Mesendoderm (in vitro differentiated cells): ENCODE measurements at regions not wholly inside any gene's neighbourhood (a gene's known extent, or its start where the extent isn't known, plus 50 kb on each side); places are given as distances from the start of the nearest gene placed in this dataset.

ENCODE experiments used
- DNase-seq: peaks from one replicate; pipeline ENCODE4 v3.0.0; 2013
- H2AK5ac ChIP-seq: 2 replicates; pipeline ENCODE4 v1.6.1; 2013; ENCODE audit warnings: low read length, inconsistent platforms
- H2BK120ac ChIP-seq: 2 replicates; pipeline ENCODE4 v1.6.1; 2013; ENCODE audit warnings: low read depth, mild to moderate bottlenecking, low read length, moderate library complexity, mixed read lengths
- H2BK15ac ChIP-seq: replicated peaks from 2 replicates; pipeline ENCODE4 v1.6.1; 2013; ENCODE audit warnings: low read depth, mild to moderate bottlenecking, moderate library complexity
- H2BK5ac ChIP-seq: 2 replicates; pipeline ENCODE4 v1.6.1; 2013; ENCODE audit warnings: low read length, inconsistent platforms
- H3K18ac ChIP-seq: 2 replicates; pipeline ENCODE4 v1.6.1; 2013; ENCODE audit warnings: mild to moderate bottlenecking, low read length, mixed read lengths
- H3K23ac ChIP-seq: one replicate; pipeline ENCODE4 v1.6.1; 2013; ENCODE audit warnings: low read length
- H3K27ac ChIP-seq: 2 replicates; pipeline ENCODE4 v1.5.1; 2013; ENCODE audit warnings: low read depth, mild to moderate bottlenecking, inconsistent platforms, low read length, moderate library complexity
- H3K27me3 ChIP-seq: 2 replicates; pipeline ENCODE4 v1.6.1; 2013; ENCODE audit warnings: low read length, control low read depth, mild to moderate bottlenecking, inconsistent platforms; ENCODE audit not compliant: insufficient read depth, poor library complexity
- H3K36me3 ChIP-seq: 2 replicates; pipeline ENCODE4 v1.6.1; 2013; ENCODE audit warnings: low read length, inconsistent platforms; ENCODE audit not compliant: control insufficient read depth, insufficient read depth
- H3K4ac ChIP-seq: one replicate; pipeline ENCODE4 v1.6.1; 2013; ENCODE audit warnings: low read depth, mild to moderate bottlenecking, low read length, moderate library complexity
- H3K4me1 ChIP-seq: 2 replicates; pipeline ENCODE4 v1.6.1; 2013; ENCODE audit warnings: low read depth, low read length, inconsistent platforms; ENCODE audit not compliant: control insufficient read depth
- H3K4me2 ChIP-seq: 2 replicates; pipeline ENCODE4 v1.6.1; 2013; ENCODE audit warnings: low read length
- H3K4me3 ChIP-seq: 2 replicates; pipeline ENCODE4 v1.5.1; 2013; ENCODE audit warnings: mild to moderate bottlenecking, low read length
- H3K56ac ChIP-seq: one replicate; pipeline ENCODE4 v1.6.1; 2013; ENCODE audit warnings: low read length
- H3K79me1 ChIP-seq: 2 replicates; pipeline ENCODE4 v1.6.1; 2013; ENCODE audit warnings: low read length, inconsistent platforms
- H3K79me2 ChIP-seq: 2 replicates; pipeline ENCODE4 v1.6.1; 2013; ENCODE audit warnings: mild to moderate bottlenecking, low read length; ENCODE audit not compliant: control insufficient read depth, insufficient read depth
- H3K9ac ChIP-seq: 2 replicates; pipeline ENCODE4 v1.6.1; 2013; ENCODE audit warnings: low read length, inconsistent platforms
- H4K5ac ChIP-seq: one replicate; pipeline ENCODE4 v1.6.1; 2013; ENCODE audit warnings: low read length
- H4K8ac ChIP-seq: one replicate; pipeline ENCODE4 v1.6.1; 2013; ENCODE audit warnings: low read depth, mild to moderate bottlenecking, control low read depth, low read length, moderate library complexity
- WGBS: extraction: QIAGEN DNeasy Blood & Tissue Kit; methylation state at CpG from one replicate; pipeline ENCODE4 v1.1.7; 2013; ENCODE audit warnings: low lambda C conversion rate, missing lambda C conversion rate; ENCODE audit not compliant: insufficient coverage; ENCODE audit errors: extremely low coverage; 5-methylcytosine and 5-hydroxymethylcytosine counted together

DNA sequence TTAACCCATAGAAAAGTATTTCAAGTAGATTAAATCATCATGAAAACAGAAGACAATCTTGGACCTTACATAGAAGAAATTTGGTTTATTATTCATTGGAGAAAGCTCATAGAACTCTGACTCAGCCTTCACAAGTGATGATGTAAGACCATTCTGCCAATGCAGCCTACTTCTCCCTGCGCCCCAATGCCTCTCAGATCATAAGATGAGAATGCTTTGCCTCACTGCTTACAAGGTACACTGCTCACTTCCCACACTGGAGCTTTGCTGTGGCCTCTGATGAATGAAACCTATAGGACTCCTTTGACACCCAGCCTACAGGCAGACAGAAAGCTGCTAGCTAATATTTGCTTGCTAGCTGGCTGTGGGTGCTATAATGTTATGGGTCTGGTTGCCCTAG lies 569.4 kb upstream of the STEAP1 start:
- H3K23ac ChIP-seq, result no peak overlapping the region
- no peak overlapping the region for H4K5ac ChIP-seq
- H2BK15ac ChIP-seq, result no peak overlapping the region
- H3K18ac ChIP-seq, result no peak overlapping the region
- no peak overlapping the region for H4K8ac ChIP-seq
- no peak overlapping the region for H2BK120ac ChIP-seq
- no peaks in the 10 kb centered on the region for H3K79me2 ChIP-seq
- H3K27ac ChIP-seq, result no peak overlapping the region
- H3K4me2 ChIP-seq, result no peak overlapping the region
- H3K36me3 ChIP-seq, result no peaks in the 10 kb centered on the region
- no peak overlapping the region for H3K4ac ChIP-seq
- no peaks in the 10 kb centered on the region for H3K4me1 ChIP-seq
- no CpG with 5 or more reads among the region's 1 CpG for WGBS
- no peak overlapping the region for H3K56ac ChIP-seq
- H3K79me1 ChIP-seq, result no peaks in the 10 kb centered on the region
- H3K27me3 ChIP-seq, result no peaks in the 10 kb centered on the region
- no peak for DNase-seq
- no peak overlapping the region for H3K4me3 ChIP-seq
- no peak overlapping the region for H2BK5ac ChIP-seq
- no peak overlapping the region for H3K9ac ChIP-seq
- no peak overlapping the region for H2AK5ac ChIP-seq

DNA sequence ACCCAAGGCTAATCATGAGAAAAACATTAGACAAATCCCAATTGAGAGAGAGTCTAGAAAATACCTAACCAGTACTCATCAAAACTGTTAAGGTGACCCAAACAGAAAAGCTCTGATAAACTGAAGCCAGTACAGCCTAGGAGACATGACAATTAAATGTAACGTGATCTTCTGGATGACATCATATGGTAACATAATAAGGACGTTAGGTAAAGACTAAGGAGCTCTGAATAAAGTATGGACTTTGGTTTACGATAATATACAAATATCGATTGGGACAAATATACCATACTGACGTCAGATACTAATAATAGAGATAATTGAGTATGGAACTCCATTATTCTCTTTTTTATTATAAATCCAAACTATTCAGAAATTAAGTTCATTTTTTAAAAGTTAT lies 561.1 kb upstream of the STEAP1 start:
- H3K27me3 ChIP-seq, result no peaks in the 10 kb centered on the region
- no peaks in the 10 kb centered on the region for H3K79me1 ChIP-seq
- no peak overlapping the region for H3K4me2 ChIP-seq
- H4K8ac ChIP-seq, result no peak overlapping the region
- no peak overlapping the region for H2BK15ac ChIP-seq
- no peak overlapping the region for H3K4me3 ChIP-seq
- no peak overlapping the region for H4K5ac ChIP-seq
- H2AK5ac ChIP-seq, result no peak overlapping the region
- no peak for DNase-seq
- no peak overlapping the region for H3K23ac ChIP-seq
- H3K18ac ChIP-seq, result no peak overlapping the region
- H2BK5ac ChIP-seq, result no peak overlapping the region
- no peaks in the 10 kb centered on the region for H3K79me2 ChIP-seq
- WGBS, result no CpG with 5 or more reads among the region's 5 CpGs
- H3K4me1 ChIP-seq, result no peaks in the 10 kb centered on the region
- no peak overlapping the region for H3K9ac ChIP-seq
- no peak overlapping the region for H3K56ac ChIP-seq
- H2BK120ac ChIP-seq, result no peak overlapping the region
- no peak overlapping the region for H3K4ac ChIP-seq
- no peak overlapping the region for H3K27ac ChIP-seq
- no peaks in the 10 kb centered on the region for H3K36me3 ChIP-seq

DNA sequence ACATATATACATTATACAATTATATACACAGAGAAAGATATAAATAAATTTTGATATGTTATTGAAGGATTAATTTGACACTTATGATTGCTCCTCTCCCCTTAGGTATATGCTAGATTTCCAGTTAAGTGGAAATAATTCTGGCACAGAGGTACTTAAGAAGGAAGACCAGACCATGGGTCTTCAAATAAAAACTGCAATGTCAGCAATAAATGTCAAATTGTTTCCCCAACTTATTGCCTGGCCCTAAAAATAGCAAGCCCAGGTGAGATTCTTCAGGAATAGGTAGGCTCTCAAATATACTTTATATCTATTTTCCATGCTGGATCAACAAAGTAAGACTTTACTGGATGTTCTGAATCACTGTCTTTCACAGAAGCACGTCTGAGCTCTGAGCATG lies 551.3 kb upstream of the STEAP1 start:
- Histone ChIP-seq H3K79me2 (no peaks in the 10 kb centered on the region), H3K4ac (no peak overlapping the region), H4K5ac (no peak overlapping the region), H3K27me3 (no peaks in the 10 kb centered on the region), H3K18ac (no peak overlapping the region), H2BK15ac (no peak overlapping the region), H3K27ac (no peak overlapping the region), H3K4me1 (no peaks in the 10 kb centered on the region), H3K4me3 (no peak overlapping the region), H2BK5ac (no peak overlapping the region), H2AK5ac (no peak overlapping the region), H4K8ac (no peak overlapping the region), H3K9ac (no peak overlapping the region), H3K79me1 (no peaks in the 10 kb centered on the region), H3K56ac (no peak overlapping the region), H3K23ac (no peak overlapping the region), H3K4me2 (no peak overlapping the region), H3K36me3 (no peaks in the 10 kb centered on the region), H2BK120ac (no peak overlapping the region)
- no peak for DNase-seq
- WGBS, result no CpG with 5 or more reads among the region's 1 CpG

DNA sequence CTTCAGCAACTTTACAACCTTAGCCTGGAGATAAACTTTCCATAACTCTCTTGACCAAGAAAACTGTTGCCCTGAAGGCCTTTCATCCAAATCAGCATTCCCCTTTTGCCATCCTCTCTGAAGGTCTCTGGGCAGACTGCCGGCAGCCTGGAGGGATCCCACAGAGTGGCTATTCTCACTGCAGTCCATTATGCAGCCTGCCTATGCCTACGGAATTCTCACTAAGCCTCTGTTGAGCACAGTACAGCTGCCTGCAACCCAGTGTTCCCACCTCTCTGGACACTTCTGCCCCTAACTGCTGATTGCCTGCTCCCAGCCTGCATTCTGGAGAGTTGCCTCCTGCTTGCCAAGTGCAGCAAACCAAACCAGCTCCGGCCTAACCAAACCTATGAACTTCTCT lies 548.9 kb upstream of the STEAP1 start:
- Histone ChIP-seq H2BK120ac (no peak overlapping the region), H3K79me2 (no peaks in the 10 kb centered on the region), H3K36me3 (no peaks in the 10 kb centered on the region), H3K27ac (no peak overlapping the region), H2BK5ac (no peak overlapping the region), H3K79me1 (no peaks in the 10 kb centered on the region), H4K8ac (no peak overlapping the region), H3K23ac (no peak overlapping the region), H3K56ac (peak overlapping the region; percentile 2), H3K18ac (no peak overlapping the region), H3K4me2 (no peak overlapping the region), H4K5ac (no peak overlapping the region), H3K4me3 (no peak overlapping the region), H3K9ac (no peak overlapping the region), H2BK15ac (no peak overlapping the region), H3K4me1 (no peaks in the 10 kb centered on the region), H3K4ac (no peak overlapping the region), H3K27me3 (no peaks in the 10 kb centered on the region), H2AK5ac (no peak overlapping the region)
- no CpG with 5 or more reads among the region's 3 CpGs for WGBS
- peak; percentile 4 for DNase-seq

DNA sequence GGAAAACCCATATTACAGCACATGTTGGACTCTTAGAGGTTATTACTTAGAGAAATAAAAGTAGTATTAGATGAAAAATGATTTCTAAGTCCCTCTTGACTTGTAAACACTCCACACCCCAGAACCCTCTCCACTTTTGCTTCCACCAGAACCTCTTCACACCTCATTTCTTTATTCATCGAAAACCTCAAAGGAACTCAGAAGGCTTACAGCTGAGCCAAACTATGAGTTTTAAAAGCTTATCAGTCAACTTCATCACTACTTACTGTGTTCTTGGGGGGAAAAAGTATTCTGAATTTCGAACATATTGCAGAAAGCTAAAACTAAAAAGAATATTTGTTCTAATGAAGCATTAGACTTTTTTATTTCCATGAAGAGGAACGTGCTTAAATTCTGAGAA lies 547.8 kb upstream of the STEAP1 start:
- no peak overlapping the region for H3K4me2 ChIP-seq
- WGBS, result no CpG with 5 or more reads among the region's 3 CpGs
- no peak overlapping the region for H3K23ac ChIP-seq
- no peak overlapping the region for H2BK15ac ChIP-seq
- H3K4me3 ChIP-seq, result no peak overlapping the region
- no peak overlapping the region for H4K8ac ChIP-seq
- no peak overlapping the region for H2BK5ac ChIP-seq
- no peak overlapping the region for H3K4ac ChIP-seq
- no peaks in the 10 kb centered on the region for H3K36me3 ChIP-seq
- no peak for DNase-seq
- no peaks in the 10 kb centered on the region for H3K4me1 ChIP-seq
- no peaks in the 10 kb centered on the region for H3K79me1 ChIP-seq
- no peak overlapping the region for H2AK5ac ChIP-seq
- no peak overlapping the region for H3K27ac ChIP-seq
- no peaks in the 10 kb centered on the region for H3K79me2 ChIP-seq
- H3K56ac ChIP-seq, result no peak overlapping the region
- no peak overlapping the region for H2BK120ac ChIP-seq
- no peak overlapping the region for H3K9ac ChIP-seq
- no peak overlapping the region for H3K18ac ChIP-seq
- no peaks in the 10 kb centered on the region for H3K27me3 ChIP-seq
- H4K5ac ChIP-seq, result no peak overlapping the region

DNA sequence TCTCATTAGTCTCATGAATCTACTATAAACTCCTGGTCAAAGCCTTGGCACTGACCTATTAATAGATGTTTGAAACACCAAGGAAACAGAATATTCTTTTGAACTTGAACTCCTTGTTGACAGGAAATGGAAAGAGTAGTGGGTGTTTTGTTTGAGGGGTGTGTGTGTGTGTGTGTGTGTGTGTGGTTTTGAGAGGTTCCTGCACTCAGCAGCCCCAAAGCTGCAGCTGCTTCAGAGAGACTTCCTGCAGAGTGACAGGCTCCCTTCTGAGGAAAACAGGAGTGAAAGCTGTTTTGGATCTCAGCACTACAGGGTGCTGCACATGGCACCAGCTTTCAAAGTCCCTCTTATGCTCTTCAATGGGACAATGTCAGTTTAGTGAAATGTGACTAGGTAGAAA lies 546.5 kb upstream of the STEAP1 start:
- no peak overlapping the region for H3K56ac ChIP-seq
- no peak overlapping the region for H3K18ac ChIP-seq
- no peak overlapping the region for H4K5ac ChIP-seq
- no peak overlapping the region for H2BK15ac ChIP-seq
- H3K23ac ChIP-seq, result no peak overlapping the region
- H4K8ac ChIP-seq, result no peak overlapping the region
- no peak overlapping the region for H3K4ac ChIP-seq
- no peaks in the 10 kb centered on the region for H3K27me3 ChIP-seq
- DNase-seq, result no peak
- no peak overlapping the region for H2BK5ac ChIP-seq
- no peak overlapping the region for H2BK120ac ChIP-seq
- no peaks in the 10 kb centered on the region for H3K36me3 ChIP-seq
- H3K9ac ChIP-seq, result no peak overlapping the region
- H3K27ac ChIP-seq, result no peak overlapping the region
- no peaks in the 10 kb centered on the region for H3K79me2 ChIP-seq
- no peak overlapping the region for H3K4me2 ChIP-seq
- no peaks in the 10 kb centered on the region for H3K4me1 ChIP-seq
- no peak overlapping the region for H2AK5ac ChIP-seq
- no peak overlapping the region for H3K4me3 ChIP-seq
- H3K79me1 ChIP-seq, result no peaks in the 10 kb centered on the region
